GM12872 (cell line): ENCODE measurements at regions not wholly inside any gene's neighbourhood (a gene's known extent, or its start where the extent isn't known, plus 50 kb on each side); places are given as distances from the start of the nearest gene placed in this dataset.

Experiments
- TF ChIP-seq, protein P1 (sequence below): IDR thresholded peaks from 3 replicates; pipeline ENCODE4 v1.5.1; 2011; ENCODE audit warnings: low read depth, mild to moderate bottlenecking, low read length, moderate library complexity; ENCODE audit not compliant: insufficient read depth

DNA sequence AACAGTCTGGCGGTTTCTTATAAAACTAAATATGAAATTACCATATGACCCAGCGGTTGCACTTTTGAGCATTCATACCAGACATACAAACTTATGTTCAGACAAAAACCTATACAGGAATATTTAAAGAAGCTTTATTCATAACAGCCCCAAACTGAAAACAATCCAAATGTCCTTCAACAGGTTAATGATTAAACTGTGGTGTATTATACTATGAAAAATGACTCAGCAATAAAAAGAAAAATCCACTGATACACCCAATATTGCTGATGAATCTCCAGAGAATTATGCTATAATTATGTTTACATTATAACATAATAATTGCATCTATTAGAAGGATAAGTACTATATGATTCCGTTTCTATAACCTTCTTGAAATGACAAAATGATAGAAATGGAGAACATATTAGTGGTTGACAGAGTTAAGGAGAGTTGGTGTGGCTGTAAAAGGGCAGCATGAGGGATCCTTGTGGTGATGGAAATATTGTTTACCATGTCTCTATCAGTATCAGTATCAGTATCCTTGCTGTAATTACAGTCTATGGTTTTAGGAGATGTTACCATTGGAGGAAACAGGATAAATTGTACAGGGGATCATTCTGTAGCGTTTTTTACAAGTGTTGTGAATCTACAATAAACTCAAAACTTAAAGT is 127.1 kb downstream of the DSC3 start:
- TF ChIP-seq, protein P1, sequence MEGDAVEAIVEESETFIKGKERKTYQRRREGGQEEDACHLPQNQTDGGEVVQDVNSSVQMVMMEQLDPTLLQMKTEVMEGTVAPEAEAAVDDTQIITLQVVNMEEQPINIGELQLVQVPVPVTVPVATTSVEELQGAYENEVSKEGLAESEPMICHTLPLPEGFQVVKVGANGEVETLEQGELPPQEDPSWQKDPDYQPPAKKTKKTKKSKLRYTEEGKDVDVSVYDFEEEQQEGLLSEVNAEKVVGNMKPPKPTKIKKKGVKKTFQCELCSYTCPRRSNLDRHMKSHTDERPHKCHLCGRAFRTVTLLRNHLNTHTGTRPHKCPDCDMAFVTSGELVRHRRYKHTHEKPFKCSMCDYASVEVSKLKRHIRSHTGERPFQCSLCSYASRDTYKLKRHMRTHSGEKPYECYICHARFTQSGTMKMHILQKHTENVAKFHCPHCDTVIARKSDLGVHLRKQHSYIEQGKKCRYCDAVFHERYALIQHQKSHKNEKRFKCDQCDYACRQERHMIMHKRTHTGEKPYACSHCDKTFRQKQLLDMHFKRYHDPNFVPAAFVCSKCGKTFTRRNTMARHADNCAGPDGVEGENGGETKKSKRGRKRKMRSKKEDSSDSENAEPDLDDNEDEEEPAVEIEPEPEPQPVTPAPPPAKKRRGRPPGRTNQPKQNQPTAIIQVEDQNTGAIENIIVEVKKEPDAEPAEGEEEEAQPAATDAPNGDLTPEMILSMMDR = no peak

DNA sequence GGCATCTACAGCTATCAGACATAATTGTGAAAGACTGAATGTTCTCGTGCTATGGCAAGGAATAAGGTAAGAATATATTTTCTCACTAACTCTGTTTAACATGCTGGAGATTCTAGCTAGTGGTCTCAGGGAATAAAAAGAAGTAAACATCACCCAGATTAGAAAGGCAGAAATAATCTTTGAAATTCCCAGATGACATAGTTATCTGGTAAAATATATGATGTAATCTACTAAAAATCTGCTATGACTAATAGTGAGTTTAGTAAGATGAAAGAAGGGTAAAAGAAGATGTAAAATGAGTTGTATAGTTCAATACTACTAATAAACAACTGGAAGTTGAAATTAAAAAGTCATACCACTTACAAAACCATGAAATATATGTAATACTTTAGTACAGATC is 134.2 kb downstream of the DSC3 start:
- TF ChIP-seq, protein P1 = no peak

DNA sequence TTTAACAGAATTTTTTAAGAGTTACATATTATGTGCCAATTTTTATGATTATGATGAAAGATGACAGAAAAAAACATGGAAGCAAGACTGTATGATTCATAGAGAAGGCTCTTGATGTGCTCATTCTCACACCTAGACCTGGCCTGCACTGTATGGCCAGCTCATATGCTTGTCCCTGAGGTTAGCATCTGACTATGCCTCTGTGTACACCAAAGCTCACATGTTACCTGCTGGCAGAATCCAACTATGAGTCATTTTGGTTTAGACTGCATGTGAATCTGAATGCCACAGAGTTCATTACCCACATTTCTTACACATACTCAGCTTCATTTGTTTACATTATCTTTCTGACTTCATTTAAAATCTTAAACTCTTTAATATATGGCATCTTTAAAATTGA is 139.0 kb downstream of the DSC3 start:
- TF ChIP-seq, protein P1 = no peak

DNA sequence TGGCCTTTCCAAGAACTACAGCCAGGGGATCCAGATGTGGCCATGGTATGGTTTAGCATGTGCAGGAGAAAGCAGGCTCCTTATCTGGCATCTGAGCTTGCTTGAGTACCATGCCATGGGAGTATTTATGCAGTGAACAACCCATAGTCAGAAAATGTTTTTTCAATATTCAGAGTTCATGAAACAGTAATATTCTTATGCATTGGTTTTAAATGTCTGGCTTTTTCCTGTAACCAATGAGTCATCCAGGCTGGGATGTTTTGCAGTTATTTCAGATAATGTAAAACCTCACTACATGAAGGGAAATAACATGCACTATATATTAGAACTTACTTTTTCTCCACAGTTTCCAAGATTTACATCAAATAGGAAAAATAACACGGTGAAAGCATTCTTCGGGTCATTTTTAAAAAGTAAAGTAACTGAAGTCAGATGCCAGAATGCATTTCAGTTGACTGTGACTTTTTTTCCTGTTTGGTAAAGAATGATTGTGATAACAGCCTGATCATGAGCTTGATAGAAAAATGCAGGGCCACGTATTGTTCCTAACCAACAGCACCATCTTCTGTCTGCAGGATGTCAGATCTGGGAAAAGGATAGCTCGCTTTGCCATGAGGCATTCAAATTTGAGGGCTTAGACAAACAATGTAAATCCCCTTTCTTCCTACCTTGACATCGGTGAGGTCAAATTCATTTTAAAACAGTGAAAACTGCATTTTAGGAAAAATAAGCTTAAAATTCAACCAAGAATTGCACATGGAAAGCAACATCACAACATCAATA is 152.8 kb downstream of the DSC3 start:
- TF ChIP-seq, protein P1 = 0 out of 3 replicates have a peak, but pooled peaks have one; percentile 5

DNA sequence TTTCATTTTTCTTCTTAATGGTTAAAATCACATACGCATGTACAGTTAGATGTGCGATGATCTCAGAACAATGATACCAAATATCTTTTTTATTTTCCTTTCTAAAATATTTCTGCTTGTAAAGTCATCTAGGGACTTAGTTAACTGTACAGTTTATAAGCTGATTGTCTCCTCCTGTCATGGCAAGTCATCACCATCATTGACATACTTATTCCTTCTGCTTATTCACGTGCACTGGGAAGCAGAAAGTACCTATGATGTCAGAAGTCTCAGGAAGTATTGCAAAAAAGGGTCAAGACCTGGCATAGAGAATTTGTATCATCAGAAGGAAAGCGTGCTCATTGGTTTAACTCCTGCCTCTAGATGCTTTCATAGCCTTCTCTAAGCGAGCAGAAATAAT is 154.2 kb downstream of the DSC3 start:
- TF ChIP-seq, protein P1 = no peak

DNA sequence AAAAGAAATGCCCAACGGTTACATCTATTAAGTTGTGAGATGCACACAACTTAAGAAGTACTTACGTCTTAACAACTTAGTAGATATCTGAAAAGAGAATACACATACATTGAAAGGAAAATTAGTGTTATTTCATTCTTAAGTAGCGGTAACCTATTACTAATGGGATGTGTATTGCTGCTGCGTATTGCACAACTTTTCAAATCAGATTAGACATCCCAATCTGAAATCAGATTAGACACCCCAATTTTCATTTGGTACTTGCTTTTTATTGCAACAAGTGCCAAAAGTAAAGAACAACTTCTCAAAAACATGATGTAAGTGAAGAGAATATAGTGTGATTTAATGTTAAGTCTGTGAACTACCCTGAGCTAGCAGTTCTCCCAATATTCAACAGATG is 155.5 kb downstream of the DSC3 start:
- TF ChIP-seq, protein P1 = no peak

DNA sequence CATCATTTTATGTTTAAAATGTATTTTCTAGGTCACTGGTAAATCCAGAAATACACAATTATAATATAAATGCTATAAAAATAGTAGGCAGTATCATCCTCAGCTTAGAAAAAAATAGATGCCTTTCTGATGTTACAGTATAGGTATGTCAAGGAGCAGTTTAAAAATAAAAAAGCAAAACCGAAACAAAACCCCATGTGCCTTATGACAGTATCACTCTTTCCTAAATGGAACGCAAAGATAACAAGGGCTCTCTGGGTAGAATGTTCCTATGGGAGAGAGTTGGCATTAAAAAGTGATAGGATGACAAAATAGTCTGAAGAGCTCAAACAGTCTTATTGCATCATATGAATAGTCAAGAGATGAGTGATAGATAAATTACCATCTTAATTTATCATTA is 172.1 kb downstream of the DSC3 start:
- TF ChIP-seq, protein P1 = no peak
